Neural crest cell (in vitro differentiated cells): ENCODE measurements at regions not wholly inside any gene's neighbourhood (a gene's known extent, or its start where the extent isn't known, plus 50 kb on each side); places are given as distances from the start of the nearest gene placed in this dataset.
"Not testable (repeated sequence)": the region's sequence is repeated elsewhere in the genome, so short reads cannot be mapped to it uniquely, and the experiment has no call there.

Experiments
- DNase-seq: peaks from one replicate; pipeline ENCODE4 v3.0.0; 2021; ENCODE audit warnings: low read depth, mixed read lengths, low spot score
- H3K27ac Mint-ChIP-seq: one replicate; pipeline ENCODE4 v1.8.0; 2021; ENCODE audit warnings: mild to moderate bottlenecking, mixed read lengths; ENCODE audit not compliant: unreplicated experiment
- H3K27me3 Mint-ChIP-seq: 2 replicates; pipeline ENCODE4 v1.8.0; 2021; ENCODE audit warnings: low read depth, mild to moderate bottlenecking, mixed read lengths
- H3K36me3 Mint-ChIP-seq: 2 replicates; pipeline ENCODE4 v1.8.0; 2021; ENCODE audit warnings: low read depth, mild to moderate bottlenecking, mixed read lengths
- H3K4me1 Mint-ChIP-seq: 2 replicates; pipeline ENCODE4 v1.8.0; 2021; ENCODE audit warnings: mixed read lengths
- H3K4me3 Mint-ChIP-seq: one replicate; pipeline ENCODE4 v1.8.0; 2021; ENCODE audit warnings: mild to moderate bottlenecking, mixed read lengths
- H3K9me3 Mint-ChIP-seq: 2 replicates; pipeline ENCODE4 v1.8.0; 2021; ENCODE audit warnings: mixed read lengths
- CTCF ChIP-seq: fragments of 200-600 bp; sonication (generic); conservative IDR thresholded peaks from 2 replicates; pipeline ENCODE4 v1.5.0; 2021; ENCODE audit warnings: antibody characterized with exemption, mild to moderate bottlenecking

DNA sequence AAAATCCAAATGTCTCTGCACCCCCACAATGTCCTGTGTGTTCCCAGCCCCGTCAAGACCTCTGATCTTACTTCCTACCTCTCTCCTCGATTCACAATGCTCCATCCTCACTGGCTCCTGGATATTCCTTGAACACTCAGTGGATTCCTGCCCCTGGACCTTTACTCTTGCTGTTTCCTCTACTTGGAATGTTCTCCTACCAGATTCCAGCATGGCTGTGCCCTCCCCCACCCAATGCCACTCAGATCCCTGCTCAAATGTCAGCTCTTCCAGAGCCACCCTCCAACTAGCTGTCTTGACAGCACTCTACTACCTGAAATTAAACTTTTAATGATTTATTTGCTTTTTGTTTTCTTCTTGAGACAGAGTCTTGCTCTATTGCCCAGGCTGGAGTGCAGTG lies 107.4 kb downstream of the KLF5 start:
- Mint-ChIP-seq H3K4me3 (no peak overlapping the region), H3K9me3 (peaks cover 6% of the 10 kb centered on the region), H3K27me3 (no peaks in the 10 kb centered on the region), H3K4me1 (peaks cover 17% of the 10 kb centered on the region), H3K27ac (no peak overlapping the region), H3K36me3 (no peaks in the 10 kb centered on the region)
- no peak for TF ChIP-seq CTCF
- DNase-seq, result no peak

DNA sequence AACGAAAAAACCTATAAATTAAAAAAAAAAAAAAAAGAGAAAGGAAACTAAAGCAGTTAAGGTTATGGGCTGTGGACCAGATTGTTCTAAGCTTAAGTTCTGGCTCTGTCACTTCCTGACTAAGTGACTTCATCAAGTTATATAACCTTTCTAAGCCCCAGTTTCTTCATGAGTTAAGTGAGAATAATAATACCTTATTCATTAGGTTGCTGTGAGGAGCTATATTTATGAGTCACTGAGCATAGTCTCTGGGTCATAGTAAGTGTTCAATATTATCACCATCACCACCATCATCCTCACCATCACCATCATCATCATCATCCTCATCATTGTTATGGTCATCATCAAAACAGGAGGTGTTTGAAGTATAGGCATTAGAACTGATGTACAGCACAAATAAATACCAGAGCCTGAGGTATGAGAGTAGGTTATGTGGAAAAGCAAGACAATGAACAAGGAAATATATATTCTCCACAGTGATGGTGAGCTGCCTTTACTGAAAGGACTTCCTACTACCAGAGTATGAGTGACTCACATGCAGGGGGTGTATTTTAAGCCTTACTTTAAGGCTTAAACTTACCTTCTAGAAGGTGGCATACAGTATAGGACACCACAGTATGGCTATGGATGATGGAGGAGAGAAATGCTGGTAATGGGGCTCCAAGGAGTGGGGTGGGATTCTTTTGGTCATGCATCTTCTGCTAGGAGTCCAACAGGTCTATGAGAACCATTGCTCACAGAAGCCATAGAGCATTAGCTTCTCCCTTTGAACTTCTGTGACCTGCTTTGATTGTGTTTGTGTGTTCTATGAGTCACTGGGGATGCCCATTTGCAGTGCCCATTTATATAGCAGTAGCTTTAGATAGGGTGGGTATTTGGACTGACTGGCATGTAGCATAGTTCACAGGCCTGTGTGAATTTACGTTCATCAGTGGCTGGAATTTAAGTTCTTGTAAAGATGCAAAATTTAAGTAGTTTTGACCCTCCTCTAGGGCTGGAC lies 104.4 kb downstream of the KLF5 start:
- no peak overlapping the region for H3K27ac Mint-ChIP-seq
- peaks cover 2% of the 10 kb centered on the region for H3K36me3 Mint-ChIP-seq
- H3K4me3 Mint-ChIP-seq, result no peak overlapping the region
- no peak for DNase-seq
- TF ChIP-seq CTCF, result no peak
- H3K9me3 Mint-ChIP-seq, result peaks cover 20% of the 10 kb centered on the region
- no peaks in the 10 kb centered on the region for H3K4me1 Mint-ChIP-seq
- no peaks in the 10 kb centered on the region for H3K27me3 Mint-ChIP-seq

DNA sequence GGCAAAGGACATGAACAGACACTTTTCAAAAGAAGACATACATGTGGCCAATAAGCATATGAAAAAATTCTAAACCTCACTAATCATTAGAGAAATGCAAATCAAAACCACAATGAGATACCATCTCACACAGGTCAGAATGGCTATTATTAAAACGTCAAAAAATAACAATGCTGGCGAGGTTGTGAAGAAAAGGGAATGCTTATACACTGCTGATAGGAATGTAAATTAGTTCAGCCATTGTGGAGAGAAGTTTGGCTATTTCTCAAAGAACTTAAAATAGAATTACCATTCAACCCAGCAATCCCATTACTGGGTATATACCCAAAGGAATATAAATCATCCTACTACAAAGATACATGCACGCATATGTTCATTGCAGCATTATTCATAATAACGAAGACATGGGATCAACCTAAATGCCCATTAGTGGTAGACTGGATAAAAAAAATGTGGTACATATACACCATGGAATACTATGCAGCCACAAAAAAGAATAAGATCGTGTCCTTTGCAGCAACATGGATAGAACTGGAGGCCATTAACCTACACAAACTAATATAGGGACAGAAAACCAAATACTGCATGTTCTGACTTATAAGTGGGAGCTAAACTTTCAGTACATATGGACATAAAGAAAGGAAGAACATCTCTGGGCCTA lies 101.7 kb downstream of the KLF5 start:
- H3K36me3 Mint-ChIP-seq, H3K4me1 Mint-ChIP-seq, DNase-seq, H3K4me3 Mint-ChIP-seq, H3K27ac Mint-ChIP-seq, H3K27me3 Mint-ChIP-seq: not testable (repeated sequence)
- peaks cover 20% of the 10 kb centered on the region for H3K9me3 Mint-ChIP-seq

- Mint-ChIP-seq H3K36me3 (peaks cover 2% of the 10 kb centered on the region), H3K27me3 (no peaks in the 10 kb centered on the region), H3K9me3 (peaks cover 20% of the 10 kb centered on the region), H3K4me1 (no peaks in the 10 kb centered on the region), H3K4me3 (no peak overlapping the region), H3K27ac (no peak overlapping the region)
- no peak for TF ChIP-seq CTCF
- DNase-seq, result no peak
Measured at GRCh38 chr13:73158851-73159250, 100.0 kb downstream of the KLF5 start.

DNA sequence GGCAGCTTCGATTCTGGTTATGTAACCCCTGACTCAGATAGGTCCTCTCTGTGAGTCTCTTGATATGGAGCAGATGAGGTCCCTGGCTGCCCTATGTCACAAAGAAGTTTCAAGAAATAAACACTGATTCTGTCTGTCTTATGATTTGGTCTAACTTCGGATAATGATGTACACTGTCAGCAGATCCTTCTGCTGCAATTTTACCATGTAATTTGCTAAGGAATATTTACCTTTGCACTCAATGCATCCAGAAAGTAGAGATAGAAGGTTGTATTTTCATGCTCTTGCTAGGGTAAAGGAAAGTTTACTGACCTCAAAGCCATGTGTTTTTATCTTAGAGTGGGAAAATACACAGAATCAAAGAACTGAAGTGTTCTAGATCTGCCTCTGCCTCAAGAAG lies 98.2 kb downstream of the KLF5 start:
- Mint-ChIP-seq H3K27ac (no peak overlapping the region), H3K36me3 (peaks cover 2% of the 10 kb centered on the region), H3K27me3 (no peaks in the 10 kb centered on the region), H3K9me3 (peaks cover 20% of the 10 kb centered on the region), H3K4me3 (no peak overlapping the region), H3K4me1 (no peaks in the 10 kb centered on the region)
- no peak for DNase-seq
- no peak for TF ChIP-seq CTCF

DNA sequence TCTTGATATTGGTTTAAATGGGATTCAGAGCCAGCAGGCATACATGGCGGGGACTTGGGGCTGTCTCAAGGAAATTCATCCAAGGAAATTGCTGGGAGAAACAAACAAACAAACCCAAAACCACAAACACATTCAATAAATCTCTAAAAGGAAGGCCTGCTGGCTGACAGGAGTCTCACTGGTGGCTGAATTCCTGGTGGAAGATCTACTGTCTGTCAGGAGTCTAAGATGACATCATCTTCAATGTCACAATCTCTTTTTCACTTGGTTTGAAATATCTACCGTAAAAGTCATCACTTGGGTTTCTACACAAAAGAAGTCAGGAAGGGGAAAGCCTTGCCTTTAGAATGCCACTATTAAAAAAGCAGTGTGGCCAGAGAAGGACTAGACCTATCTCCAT lies 87.9 kb downstream of the KLF5 start:
- no peaks in the 10 kb centered on the region for H3K36me3 Mint-ChIP-seq
- TF ChIP-seq CTCF, result no peak
- H3K27ac Mint-ChIP-seq, result no peak overlapping the region
- H3K9me3 Mint-ChIP-seq, result peaks cover 5% of the 10 kb centered on the region
- no peak for DNase-seq
- no peak overlapping the region for H3K4me3 Mint-ChIP-seq
- H3K4me1 Mint-ChIP-seq, result peaks cover 18% of the 10 kb centered on the region
- no peaks in the 10 kb centered on the region for H3K27me3 Mint-ChIP-seq
